ENCODE measurements at regions not wholly inside any gene's neighbourhood (a gene's known extent, or its start where the extent isn't known, plus 50 kb on each side); places are given as distances from the start of the nearest gene placed in this dataset.

GRCh38 chr1:56056438-56057287, 522.7 kb downstream of the PLPP3 start:
- in situ Hi-C loops (cut with HindIII; ENCODE audit: low sequenced_read_pairs): no loop called here

- in situ Hi-C loops (cut with HindIII; ENCODE audit: low sequenced_read_pairs): no loop called here
These were observed 524.4 kb downstream of the PLPP3 start for GRCh38 chr1:56054959-56055358.

- in situ Hi-C loops (cut with HindIII; ENCODE audit: low sequenced_read_pairs): no loop called here
These were observed 527.3 kb downstream of the PLPP3 start for GRCh38 chr1:56052041-56052440.

- in situ Hi-C loops (cut with HindIII; ENCODE audit: low sequenced_read_pairs): no loop called here
These were observed 528.5 kb downstream of the PLPP3 start for GRCh38 chr1:56050911-56051310.

- in situ Hi-C loops (cut with HindIII; ENCODE audit: low sequenced_read_pairs): no loop called here
These were observed 533.9 kb downstream of the PLPP3 start for GRCh38 chr1:56045477-56045876.

GRCh38 chr1:56045062-56045461, 534.3 kb downstream of the PLPP3 start:
- in situ Hi-C loops (cut with HindIII; ENCODE audit: low sequenced_read_pairs): no loop called here

- in situ Hi-C loops (cut with HindIII; ENCODE audit: low sequenced_read_pairs): no loop called here
These were observed 542.9 kb downstream of the PLPP3 start for GRCh38 chr1:56036479-56036878.

GRCh38 chr1:56034847-56035481, 544.4 kb downstream of the PLPP3 start:
- in situ Hi-C loops (cut with HindIII; ENCODE audit: low sequenced_read_pairs): no loop called here

GRCh38 chr1:56034222-56034621, 545.1 kb downstream of the PLPP3 start:
- in situ Hi-C loops (cut with HindIII; ENCODE audit: low sequenced_read_pairs): no loop called here

- in situ Hi-C loops (cut with HindIII; ENCODE audit: low sequenced_read_pairs): no loop called here
These were observed 545.9 kb downstream of the PLPP3 start for GRCh38 chr1:56033321-56034037.

- in situ Hi-C loops (cut with HindIII; ENCODE audit: low sequenced_read_pairs): no loop called here
These were observed 547.2 kb downstream of the PLPP3 start for GRCh38 chr1:56032096-56032676.

GRCh38 chr1:56031001-56031400, 548.4 kb downstream of the PLPP3 start:
- in situ Hi-C loops (cut with HindIII; ENCODE audit: low sequenced_read_pairs): no loop called here

GRCh38 chr1:56029319-56030003, 549.9 kb downstream of the PLPP3 start:
- in situ Hi-C loops (cut with HindIII; ENCODE audit: low sequenced_read_pairs): no loop called here

GRCh38 chr1:56028911-56029310, 550.5 kb downstream of the PLPP3 start:
- in situ Hi-C loops (cut with HindIII; ENCODE audit: low sequenced_read_pairs): no loop called here

- in situ Hi-C loops (cut with HindIII; ENCODE audit: low sequenced_read_pairs): no loop called here
These were observed 551.1 kb downstream of the PLPP3 start for GRCh38 chr1:56028244-56028643.

GRCh38 chr1:56025942-56026341, 553.4 kb downstream of the PLPP3 start:
- in situ Hi-C loops (cut with HindIII; ENCODE audit: low sequenced_read_pairs): no loop called here

GRCh38 chr1:56024155-56024554, 555.2 kb downstream of the PLPP3 start:
- in situ Hi-C loops (cut with HindIII; ENCODE audit: low sequenced_read_pairs): no loop called here

- in situ Hi-C loops (cut with HindIII; ENCODE audit: low sequenced_read_pairs): no loop called here
These were observed 559.4 kb downstream of the PLPP3 start for GRCh38 chr1:56019922-56020321.

GRCh38 chr1:56019472-56019871, 559.9 kb downstream of the PLPP3 start:
- in situ Hi-C loops (cut with HindIII; ENCODE audit: low sequenced_read_pairs): no loop called here

- in situ Hi-C loops (cut with HindIII; ENCODE audit: low sequenced_read_pairs): no loop called here
These were observed 562.0 kb downstream of the PLPP3 start for GRCh38 chr1:56017336-56017735.

- in situ Hi-C loops (cut with HindIII; ENCODE audit: low sequenced_read_pairs): no loop called here
These were observed 575.5 kb downstream of the PLPP3 start for GRCh38 chr1:56003846-56004245.

Data from DLD1 (cell line).